GM12865 (cell line): ENCODE measurements at regions not wholly inside any gene's neighbourhood (a gene's known extent, or its start where the extent isn't known, plus 50 kb on each side); places are given as distances from the start of the nearest gene placed in this dataset.
A peak's percentile ranks its signal among the peaks of the same experiment; 100 is the strongest.

ENCODE experiments used
- DNase-seq: peaks from one replicate; pipeline ENCODE4 v3.0.0; 2010; ENCODE audit warnings: low read depth
- H3K4me3 ChIP-seq: 2 replicates; pipeline ENCODE4 v1.5.1; 2011; ENCODE audit warnings: mild to moderate bottlenecking, low read depth, low read length, control low read depth
- TF ChIP-seq, protein P1 (sequence below): IDR thresholded peaks from 2 replicates; pipeline ENCODE4 v1.5.1; 2011; ENCODE audit warnings: low read length, control low read depth, low read depth, inconsistent platforms; ENCODE audit not compliant: insufficient read depth; ENCODE audit errors: missing control alignments

GRCh38 chr12:116642683-116643082 lies 83.5 kb downstream of the MAP1LC3B2 start:
- peak; percentile 5 for DNase-seq
- TF ChIP-seq, protein P1, sequence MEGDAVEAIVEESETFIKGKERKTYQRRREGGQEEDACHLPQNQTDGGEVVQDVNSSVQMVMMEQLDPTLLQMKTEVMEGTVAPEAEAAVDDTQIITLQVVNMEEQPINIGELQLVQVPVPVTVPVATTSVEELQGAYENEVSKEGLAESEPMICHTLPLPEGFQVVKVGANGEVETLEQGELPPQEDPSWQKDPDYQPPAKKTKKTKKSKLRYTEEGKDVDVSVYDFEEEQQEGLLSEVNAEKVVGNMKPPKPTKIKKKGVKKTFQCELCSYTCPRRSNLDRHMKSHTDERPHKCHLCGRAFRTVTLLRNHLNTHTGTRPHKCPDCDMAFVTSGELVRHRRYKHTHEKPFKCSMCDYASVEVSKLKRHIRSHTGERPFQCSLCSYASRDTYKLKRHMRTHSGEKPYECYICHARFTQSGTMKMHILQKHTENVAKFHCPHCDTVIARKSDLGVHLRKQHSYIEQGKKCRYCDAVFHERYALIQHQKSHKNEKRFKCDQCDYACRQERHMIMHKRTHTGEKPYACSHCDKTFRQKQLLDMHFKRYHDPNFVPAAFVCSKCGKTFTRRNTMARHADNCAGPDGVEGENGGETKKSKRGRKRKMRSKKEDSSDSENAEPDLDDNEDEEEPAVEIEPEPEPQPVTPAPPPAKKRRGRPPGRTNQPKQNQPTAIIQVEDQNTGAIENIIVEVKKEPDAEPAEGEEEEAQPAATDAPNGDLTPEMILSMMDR = no peak
- H3K4me3 ChIP-seq = no peak overlapping the region

GRCh38 chr12:116642106-116642505 lies 82.9 kb downstream of the MAP1LC3B2 start:
- TF ChIP-seq, protein P1 = no peak
- H3K4me3 ChIP-seq = no peak overlapping the region
- DNase-seq = no peak

- TF ChIP-seq, protein P1 = no peak
- H3K4me3 ChIP-seq = no peak overlapping the region
- DNase-seq = no peak
Observed at GRCh38 chr12:116640281-116640680, 81.1 kb downstream of the MAP1LC3B2 start.

- TF ChIP-seq, protein P1 = no peak
- DNase-seq = no peak
- no peak overlapping the region for H3K4me3 ChIP-seq
Observed at GRCh38 chr12:116639765-116640164, 80.6 kb downstream of the MAP1LC3B2 start.

DNA sequence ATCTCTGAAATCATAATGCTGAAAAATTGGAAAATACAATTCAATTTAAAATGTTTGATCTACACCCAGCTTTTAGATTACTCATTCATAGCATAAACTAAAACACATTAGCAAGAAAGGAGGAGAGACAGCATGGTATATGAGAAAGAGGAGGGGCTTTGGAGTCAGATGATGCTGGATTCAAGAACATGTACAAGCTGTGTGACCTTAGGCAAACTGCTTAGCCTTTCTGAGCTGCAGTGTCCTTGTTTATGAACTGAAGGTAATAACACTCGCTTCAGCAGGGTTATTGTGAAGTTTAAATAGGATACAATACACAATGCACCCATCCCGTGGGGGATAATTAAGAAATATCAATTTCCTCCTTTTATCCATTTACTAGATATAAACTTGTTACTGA lies 79.2 kb downstream of the MAP1LC3B2 start:
- TF ChIP-seq, protein P1 = no peak
- no peak overlapping the region for H3K4me3 ChIP-seq
- DNase-seq = no peak

- DNase-seq = no peak
- no peak overlapping the region for H3K4me3 ChIP-seq
- TF ChIP-seq, protein P1 = no peak
Observed at GRCh38 chr12:116637589-116638150, 78.5 kb downstream of the MAP1LC3B2 start.

- no peak for DNase-seq
- H3K4me3 ChIP-seq = no peak overlapping the region
- TF ChIP-seq, protein P1 = no peak
Observed at GRCh38 chr12:116636608-116637519, 77.7 kb downstream of the MAP1LC3B2 start.
